ENCODE measurements at regions not wholly inside any gene's neighbourhood (a gene's known extent, or its start where the extent isn't known, plus 50 kb on each side); places are given as distances from the start of the nearest gene placed in this dataset.
"Not testable (repeated sequence)": the region's sequence is repeated elsewhere in the genome, so short reads cannot be mapped to it uniquely, and the experiment has no call there.

- no peaks in the 10 kb centered on the region for H3K36me3 ChIP-seq (ENCODE audit: insufficient read depth, low read length)
- no peak overlapping the region for H3K27ac ChIP-seq (ENCODE audit: low read length)
- H4K20me1 ChIP-seq (ENCODE audit: insufficient read depth): no peaks in the 10 kb centered on the region
- no peaks in the 10 kb centered on the region for H3K9me3 ChIP-seq (ENCODE audit: low read length)
- H3K4me2 ChIP-seq (ENCODE audit: low read length): no peak overlapping the region
- H3K9me2 ChIP-seq (ENCODE audit: insufficient read depth, low read length): no peaks in the 10 kb centered on the region
- H3K27me3 ChIP-seq (ENCODE audit: insufficient read depth, low read depth, low read length): no peaks in the 10 kb centered on the region
- H3K9ac ChIP-seq (ENCODE audit: low read length): no peak overlapping the region
- TF ChIP-seq SMC3 (conservative IDR thresholded peaks at IDR 0.05; ENCODE audit: poor library complexity): no peak
- H3K79me2 ChIP-seq (replicated peaks; ENCODE audit: insufficient read depth, low read length): no peaks in the 10 kb centered on the region
- H3K4me3 ChIP-seq (ENCODE audit: low read length): no peak overlapping the region
- no peak overlapping the region for H2AFZ ChIP-seq (ENCODE audit: low read depth, low read length)
- H3F3A ChIP-seq (ENCODE audit: insufficient read depth, low read length, poor library complexity, severe bottlenecking): no peaks in the 10 kb centered on the region
Measured at GRCh38 chr3:3927965-3928364, 128.7 kb downstream of the LRRN1 start.

GRCh38 chr3:3941380-3941779, 142.1 kb downstream of the LRRN1 start:
- not testable (repeated sequence) for H3K9me2 ChIP-seq (ENCODE audit: insufficient read depth, low read length); H3K27ac ChIP-seq (ENCODE audit: low read length); H3K4me2 ChIP-seq (ENCODE audit: low read length); H4K20me1 ChIP-seq (ENCODE audit: insufficient read depth); H3K4me3 ChIP-seq (ENCODE audit: low read length); H3F3A ChIP-seq (ENCODE audit: insufficient read depth, low read length, poor library complexity, severe bottlenecking); H3K36me3 ChIP-seq (ENCODE audit: insufficient read depth, low read length); H3K9ac ChIP-seq (ENCODE audit: low read length); H3K9me3 ChIP-seq (ENCODE audit: low read length); H2AFZ ChIP-seq (ENCODE audit: low read depth, low read length); H3K79me2 ChIP-seq (replicated peaks; ENCODE audit: insufficient read depth, low read length); H3K27me3 ChIP-seq (ENCODE audit: insufficient read depth, low read depth, low read length)

GRCh38 chr3:3951071-3951470, 151.8 kb downstream of the LRRN1 start:
- H3K27ac ChIP-seq (ENCODE audit: low read length): no peak overlapping the region
- no peaks in the 10 kb centered on the region for H3K79me2 ChIP-seq (replicated peaks; ENCODE audit: insufficient read depth, low read length)
- H3K9me3 ChIP-seq (ENCODE audit: low read length): no peaks in the 10 kb centered on the region
- no peaks in the 10 kb centered on the region for H3K36me3 ChIP-seq (ENCODE audit: insufficient read depth, low read length)
- H3K27me3 ChIP-seq (ENCODE audit: insufficient read depth, low read depth, low read length): no peaks in the 10 kb centered on the region
- no peak overlapping the region for H3K9ac ChIP-seq (ENCODE audit: low read length)
- H3K9me2 ChIP-seq (ENCODE audit: insufficient read depth, low read length): no peaks in the 10 kb centered on the region
- H4K20me1 ChIP-seq (ENCODE audit: insufficient read depth): no peaks in the 10 kb centered on the region
- H2AFZ ChIP-seq (ENCODE audit: low read depth, low read length): no peak overlapping the region
- no peak overlapping the region for H3K4me3 ChIP-seq (ENCODE audit: low read length)
- H3K4me2 ChIP-seq (ENCODE audit: low read length): no peak overlapping the region
- TF ChIP-seq RAD21 (conservative IDR thresholded peaks at IDR 0.05) (no peak), REST (IDR thresholded peaks at IDR 0.05; ENCODE audit: borderline replicate concordance) (no peak), CTCF (IDR thresholded peaks at IDR 0.05; ENCODE audit: poor library complexity, severe bottlenecking) (no peak)
- no peaks in the 10 kb centered on the region for H3F3A ChIP-seq (ENCODE audit: insufficient read depth, low read length, poor library complexity, severe bottlenecking)

- Histone ChIP-seq H2AFZ (ENCODE audit: low read depth, low read length) (no peak overlapping the region), H4K20me1 (ENCODE audit: insufficient read depth) (no peaks in the 10 kb centered on the region)
Measured at GRCh38 chr3:3951501-3951900, 152.3 kb downstream of the LRRN1 start.

GRCh38 chr3:3962867-3963266, 163.6 kb downstream of the LRRN1 start:
- not testable (repeated sequence) for H2AFZ ChIP-seq (ENCODE audit: low read depth, low read length); H4K20me1 ChIP-seq (ENCODE audit: insufficient read depth); H3K79me2 ChIP-seq (replicated peaks; ENCODE audit: insufficient read depth, low read length); H3K4me2 ChIP-seq (ENCODE audit: low read length); H3K9me3 ChIP-seq (ENCODE audit: low read length); H3K9me2 ChIP-seq (ENCODE audit: insufficient read depth, low read length); H3K36me3 ChIP-seq (ENCODE audit: insufficient read depth, low read length); H3K4me3 ChIP-seq (ENCODE audit: low read length); H3K27ac ChIP-seq (ENCODE audit: low read length); H3K27me3 ChIP-seq (ENCODE audit: insufficient read depth, low read depth, low read length); H3F3A ChIP-seq (ENCODE audit: insufficient read depth, low read length, poor library complexity, severe bottlenecking); H3K9ac ChIP-seq (ENCODE audit: low read length)

More at GRCh38 chr3:3951501-3951900, 152.3 kb downstream of the LRRN1 start:
- Histone ChIP-seq H3K9me2 (ENCODE audit: insufficient read depth, low read length) (no peaks in the 10 kb centered on the region), H3K4me2 (ENCODE audit: low read length) (no peak overlapping the region), H3K27me3 (ENCODE audit: insufficient read depth, low read depth, low read length) (no peaks in the 10 kb centered on the region), H3K27ac (ENCODE audit: low read length) (no peak overlapping the region), H3K79me2 (replicated peaks; ENCODE audit: insufficient read depth, low read length) (no peaks in the 10 kb centered on the region), H3F3A (ENCODE audit: insufficient read depth, low read length, poor library complexity, severe bottlenecking) (no peaks in the 10 kb centered on the region), H3K9me3 (ENCODE audit: low read length) (no peaks in the 10 kb centered on the region), H3K36me3 (ENCODE audit: insufficient read depth, low read length) (no peaks in the 10 kb centered on the region), H3K9ac (ENCODE audit: low read length) (no peak overlapping the region), H3K4me3 (ENCODE audit: low read length) (no peak overlapping the region)
- TF ChIP-seq SMC3 (conservative IDR thresholded peaks at IDR 0.05; ENCODE audit: poor library complexity): no peak
- TF ChIP-seq EP300 (conservative IDR thresholded peaks at IDR 0.05; ENCODE audit: poor library complexity, severe bottlenecking): no peak
- no peak for TF ChIP-seq CTCF (IDR thresholded peaks at IDR 0.05; ENCODE audit: poor library complexity, severe bottlenecking)

Measured in neural cell (in vitro differentiated cells).